Stomach (tissue), 8 donors: ENCODE measurements at regions not wholly inside any gene's neighbourhood (a gene's known extent, or its start where the extent isn't known, plus 50 kb on each side); places are given as distances from the start of the nearest gene placed in this dataset.

Experiments
- DNase-seq, 2 donors: peaks; one replicate each; pipeline versions ENCODE4 v3.0.0 to v3.0.0-alpha.2; 2013 to 2019
- H3K27ac ChIP-seq, 5 donors: fragments of 200-600 bp in 4 of 5; sonication (generic) in 4 of 5; one replicate each; pipeline ENCODE4 v1.5.1; 2013 to 2019; ENCODE audit warnings: mild to moderate bottlenecking in 1 of 5, moderate library complexity in 1 of 5
- H3K27me3 ChIP-seq, 3 donors: fragments of 200-600 bp; sonication (generic); one replicate each; pipeline ENCODE4 v1.5.1; 2017 to 2019; ENCODE audit warnings: mixed run types in 1 of 3
- H3K36me3 ChIP-seq, 4 donors: fragments of 200-600 bp; sonication (generic); 1 replicate in 3 of 4; 2 replicates in 1 of 4; pipeline ENCODE4 v1.5.1; 2016 to 2019
- H3K4me1 ChIP-seq, 4 donors: fragments of 200-600 bp; sonication (generic); one replicate each; pipeline ENCODE4 v1.5.1; 2016 to 2019
- H3K4me3 ChIP-seq, 4 donors: fragments of 200-600 bp; sonication (generic) in 3 of 4; one replicate each; pipeline ENCODE4 v1.5.1; 2016 to 2019; ENCODE audit warnings: mild to moderate bottlenecking in 1 of 4
- H3K9me3 ChIP-seq, 4 donors: fragments of 200-600 bp; sonication (generic); one replicate each; pipeline ENCODE4 v1.5.1; 2016 to 2019
- CTCF ChIP-seq, 7 experiments: fragments of 450-650 bp in 4 of 7; fragments of 200-600 bp in 3 of 7; sonication (generic) in 3 of 7; IDR thresholded peaks; one replicate each; pipeline ENCODE4 v1.5.1; 2016 to 2019; ENCODE audit warnings: antibody characterized with exemption in 7 of 7, control low read depth in 2 of 7, mild to moderate bottlenecking in 1 of 7
- EP300 ChIP-seq: sonication (generic); formaldehyde crosslinking; IDR thresholded peaks from one replicate; pipeline ENCODE4 v1.6.1; 2017; ENCODE audit warnings: antibody characterized with exemption
- POLR2A ChIP-seq, 4 donors: fragments of 450-650 bp; IDR thresholded peaks; one replicate each; pipeline ENCODE4 v1.6.1; 2016; ENCODE audit warnings: antibody characterized with exemption in 4 of 4, control low read depth in 2 of 4, mild to moderate bottlenecking in 1 of 4, moderate library complexity in 1 of 4
- POLR2AphosphoS5 ChIP-seq, 3 donors: sonication (generic); formaldehyde crosslinking; IDR thresholded peaks; one replicate each; pipeline ENCODE4 v1.6.1; 2016; ENCODE audit warnings: antibody characterized with exemption in 3 of 3
- WGBS, 5 donors: extraction: QIAGEN DNeasy Blood & Tissue Kit in 3 of 5; methylation state at CpG; one replicate each; pipeline versions ENCODE4 v1.1.5 to v1.1.7; 2013 to 2018; 5-methylcytosine and 5-hydroxymethylcytosine counted together
- intact Hi-C: fragments of 100-400 bp; cut with DNase I; formaldehyde crosslinking; loops from one replicate; pipeline ENCODE4 v1.15.1; 2023; ENCODE audit warnings: low total_unique reads
- donor health status: healthy with polysubstance abuse.
- donor health status: Bipolar disorder and iron deficiency.
- donor health status: healthy.

GRCh38 chr9:86674487-86674886, 272.8 kb downstream of the GAS1 start:
- intact Hi-C loops: no loop called here

GRCh38 chr9:86672966-86673365, 274.3 kb downstream of the GAS1 start:
- Histone ChIP-seq H3K4me3 (no peak overlapping the region), H3K4me1 (no peaks in the 10 kb centered on the region), H3K27me3 (no peaks in the 10 kb centered on the region), H3K36me3 (no peaks in the 10 kb centered on the region), H3K27ac (no peak overlapping the region), H3K9me3 (peaks cover 0 to 13% (median 6%) of the 10 kb centered on the region in 4 donors)
- 86 to 95% (median 90%) methylated on average over 2 of the region's 2 CpGs for WGBS, 5 donors
- intact Hi-C loops: no loop called here
- TF ChIP-seq CTCF (IDR thresholded peaks at IDR 0.05) (no peak), EP300 (no peak), POLR2A (IDR thresholded peaks at IDR 0.05) (no peak), POLR2AphosphoS5 (IDR thresholded peaks at IDR 0.05) (no peak)
- no peak for DNase-seq

More at GRCh38 chr9:86674487-86674886, 272.8 kb downstream of the GAS1 start:
- Histone ChIP-seq H3K9me3 (peaks cover 0 to 13% (median 6%) of the 10 kb centered on the region in 4 donors), H3K27me3 (no peaks in the 10 kb centered on the region), H3K4me1 (no peaks in the 10 kb centered on the region), H3K27ac (no peak overlapping the region), H3K36me3 (no peaks in the 10 kb centered on the region), H3K4me3 (no peak overlapping the region)
- 64 to 96% (median 70%) methylated on average over 2 of the region's 2 CpGs for WGBS, 5 donors
- TF ChIP-seq CTCF (IDR thresholded peaks at IDR 0.05) (no peak), POLR2A (IDR thresholded peaks at IDR 0.05) (no peak), POLR2AphosphoS5 (IDR thresholded peaks at IDR 0.05) (no peak), EP300 (no peak)
- DNase-seq: no peak

GRCh38 chr9:86672301-86672700, 275.0 kb downstream of the GAS1 start:
- intact Hi-C loops: no loop called here
- no peak for TF ChIP-seq POLR2A (IDR thresholded peaks at IDR 0.05)
- TF ChIP-seq CTCF (IDR thresholded peaks at IDR 0.05): no peak
- TF ChIP-seq POLR2AphosphoS5 (IDR thresholded peaks at IDR 0.05): no peak
- no peak for TF ChIP-seq EP300

GRCh38 chr9:86671018-86671417, 276.3 kb downstream of the GAS1 start:
- Histone ChIP-seq H3K4me1 (no peaks in the 10 kb centered on the region), H3K27me3 (peaks cover 0 to 7% (median 0%) of the 10 kb centered on the region in 3 donors), H3K27ac (no peak overlapping the region), H3K4me3 (no peak overlapping the region), H3K36me3 (no peaks in the 10 kb centered on the region), H3K9me3 (peaks cover 0 to 13% (median 6%) of the 10 kb centered on the region in 4 donors)
- no peak for DNase-seq
- TF ChIP-seq POLR2A (IDR thresholded peaks at IDR 0.05) (no peak), CTCF (IDR thresholded peaks at IDR 0.05) (no peak), POLR2AphosphoS5 (IDR thresholded peaks at IDR 0.05) (no peak), EP300 (no peak)
- intact Hi-C loops: no loop called here
- WGBS, 5 donors: 86 to 95% (median 88%) methylated on average over 1 of the region's 1 CpG

More at GRCh38 chr9:86672301-86672700, 275.0 kb downstream of the GAS1 start:
- whole genome bisulfite sequencing, 5 donors: 73 to 88% (median 76%) methylated on average over 9 of the region's 9 CpGs
- Histone ChIP-seq H3K27ac (no peak overlapping the region), H3K9me3 (peaks cover 0 to 13% (median 6%) of the 10 kb centered on the region in 4 donors), H3K27me3 (no peaks in the 10 kb centered on the region), H3K36me3 (no peaks in the 10 kb centered on the region), H3K4me1 (no peaks in the 10 kb centered on the region), H3K4me3 (no peak overlapping the region)
- DNase-seq: peak in 1 of 2 donors; percentile 34
